ENCODE measurements at regions not wholly inside any gene's neighbourhood (a gene's known extent, or its start where the extent isn't known, plus 50 kb on each side); places are given as distances from the start of the nearest gene placed in this dataset.
"Not testable (repeated sequence)": the region's sequence is repeated elsewhere in the genome, so short reads cannot be mapped to it uniquely, and the experiment has no call there.

DNA sequence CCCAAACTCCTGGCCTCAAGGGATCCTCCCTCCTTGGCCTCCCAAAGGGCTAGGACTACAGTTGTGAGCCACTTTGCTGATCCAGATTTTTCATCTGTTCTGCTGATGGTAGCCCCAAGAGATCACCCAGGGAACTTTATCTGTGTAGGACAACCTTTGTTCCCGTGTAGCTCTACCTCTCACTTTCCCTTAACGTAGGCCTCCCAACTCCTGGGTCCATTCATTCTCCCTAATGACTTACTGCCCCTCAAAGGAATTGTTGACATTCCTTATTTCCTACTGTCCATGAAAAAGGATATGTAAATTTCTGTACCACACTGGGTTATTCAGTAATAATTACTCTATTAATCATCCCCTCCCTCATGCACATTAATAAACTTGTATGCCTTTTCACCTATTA is 51.0 kb upstream of the PHF24 start:
- no peak for DNase-seq

DNA sequence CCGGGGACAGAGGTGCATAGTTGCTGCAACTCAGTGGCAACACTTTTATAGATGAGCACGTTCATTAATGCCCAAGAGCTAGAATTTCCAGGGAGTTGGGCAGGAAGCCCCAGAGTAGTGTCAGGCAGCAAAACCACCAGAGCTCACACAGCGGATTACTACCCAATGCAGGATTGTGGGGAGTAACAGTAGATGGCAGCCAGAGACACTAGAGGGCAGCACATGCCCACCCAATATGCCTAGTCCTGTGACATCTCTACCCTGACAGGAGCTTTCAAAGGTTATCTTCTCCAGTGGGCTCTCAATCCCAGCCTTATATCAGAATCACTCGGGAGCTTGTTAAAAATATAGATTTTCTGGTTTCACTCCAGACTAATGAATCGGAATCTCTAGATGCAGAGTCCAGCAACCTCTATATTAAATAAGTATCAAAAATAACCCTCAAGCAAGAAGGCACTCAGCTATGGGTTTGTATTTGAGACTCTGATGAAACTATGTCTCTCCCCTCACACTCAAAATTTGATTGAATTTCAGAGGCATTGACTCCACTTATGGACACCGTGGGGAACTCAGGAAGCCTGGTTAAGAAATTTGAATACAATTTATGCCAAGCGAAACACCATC is 58.4 kb upstream of the PHF24 start:
- DNase-seq, result peak; percentile 56

DNA sequence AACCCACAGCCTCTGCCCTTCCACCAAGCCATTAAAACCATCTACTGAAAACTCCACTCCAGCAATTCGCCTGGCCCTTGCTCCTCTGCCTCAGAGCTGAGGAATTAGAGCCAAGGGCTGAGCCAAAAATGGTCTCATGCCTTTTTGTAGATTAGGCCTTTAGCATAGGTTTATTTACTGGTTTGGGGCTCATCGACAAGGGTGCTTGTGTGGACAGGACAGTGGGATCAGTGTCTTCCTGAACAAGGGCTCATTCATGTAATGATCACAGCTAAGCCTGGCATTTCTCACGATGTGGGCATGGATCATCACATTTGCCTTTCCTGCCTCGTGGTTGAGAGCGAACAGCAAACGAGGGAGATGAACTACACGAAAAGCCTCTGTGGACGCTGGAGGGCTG is 59.2 kb upstream of the PHF24 start:
- DNase-seq, result no peak

DNA sequence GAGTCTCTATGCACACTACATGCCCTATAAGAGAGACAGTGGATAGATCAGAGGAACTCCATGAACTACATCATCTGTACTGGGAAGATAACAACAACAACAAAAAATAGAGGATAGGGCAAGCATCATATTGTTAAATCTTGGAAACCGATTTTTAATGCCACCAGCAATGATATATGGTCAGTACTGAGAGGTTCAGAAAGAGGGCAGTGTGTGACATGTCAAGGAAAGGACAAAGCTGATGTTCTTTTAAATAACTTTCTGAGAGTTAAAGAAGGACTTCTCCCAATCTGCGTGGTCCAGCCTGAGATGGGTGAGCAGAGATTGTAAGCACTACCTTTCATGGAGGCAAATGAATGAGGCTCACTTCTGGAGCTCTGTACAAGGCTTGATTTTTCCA is 62.0 kb upstream of the PHF24 start:
- no peak for DNase-seq

DNA sequence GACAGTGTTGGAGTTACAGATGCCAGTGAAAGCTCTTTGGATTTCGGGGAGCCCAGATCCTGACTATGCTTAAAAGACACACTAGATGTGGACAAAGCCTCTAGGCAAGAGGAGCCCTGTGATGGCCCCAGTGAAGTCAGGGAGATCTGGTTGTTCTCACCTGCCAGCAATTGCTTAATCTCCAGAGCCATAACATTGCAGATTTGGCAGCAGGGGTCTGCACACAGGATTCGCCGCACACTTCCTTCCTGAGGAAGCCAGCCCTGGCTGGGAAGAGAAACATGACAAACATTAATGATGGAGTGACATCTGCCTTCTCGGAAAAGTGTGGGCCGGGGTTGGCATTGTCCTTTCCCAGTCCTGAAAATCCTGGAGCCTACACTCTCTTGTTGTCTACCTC is 65.2 kb upstream of the PHF24 start:
- no peak for DNase-seq

DNA sequence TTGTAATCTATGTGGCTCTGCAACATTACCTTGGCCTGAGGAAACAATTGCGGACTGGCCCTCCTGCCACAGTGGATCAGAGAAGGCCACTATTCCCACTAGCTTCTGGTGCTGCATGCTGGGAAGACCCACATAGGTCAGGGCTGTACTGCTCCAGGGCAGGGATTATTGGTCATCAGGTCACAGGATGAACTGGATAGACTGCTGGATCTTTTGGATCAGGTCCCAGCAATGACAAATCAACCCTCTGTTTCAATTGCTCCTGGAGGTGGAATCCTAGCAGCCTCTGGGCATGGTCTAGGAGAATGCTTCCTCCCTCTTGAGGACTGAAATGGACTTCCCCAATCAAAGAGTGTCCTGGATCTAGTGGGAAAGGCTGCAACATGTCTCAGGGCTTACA is 66.7 kb upstream of the PHF24 start:
- no peak for DNase-seq

DNA sequence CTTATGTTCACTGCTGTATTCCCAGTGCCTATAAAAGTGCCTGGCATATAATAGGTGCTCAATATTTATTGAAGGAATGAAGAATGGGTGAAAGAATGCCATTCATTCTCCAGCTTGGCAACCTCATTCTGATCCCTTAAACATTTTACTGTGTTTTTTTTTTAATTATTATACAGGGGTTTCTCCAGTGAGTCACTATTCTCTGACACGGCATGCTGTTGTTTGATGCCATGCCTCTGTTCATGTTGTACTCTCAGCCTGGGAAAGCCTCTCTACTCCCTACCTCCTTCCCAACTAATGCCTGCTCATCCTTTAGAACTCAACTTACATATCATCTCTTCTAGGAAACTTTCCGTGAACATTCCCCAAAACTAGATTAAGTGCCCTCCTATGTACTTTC is 70.2 kb upstream of the PHF24 start:
- no peak for DNase-seq

DNA sequence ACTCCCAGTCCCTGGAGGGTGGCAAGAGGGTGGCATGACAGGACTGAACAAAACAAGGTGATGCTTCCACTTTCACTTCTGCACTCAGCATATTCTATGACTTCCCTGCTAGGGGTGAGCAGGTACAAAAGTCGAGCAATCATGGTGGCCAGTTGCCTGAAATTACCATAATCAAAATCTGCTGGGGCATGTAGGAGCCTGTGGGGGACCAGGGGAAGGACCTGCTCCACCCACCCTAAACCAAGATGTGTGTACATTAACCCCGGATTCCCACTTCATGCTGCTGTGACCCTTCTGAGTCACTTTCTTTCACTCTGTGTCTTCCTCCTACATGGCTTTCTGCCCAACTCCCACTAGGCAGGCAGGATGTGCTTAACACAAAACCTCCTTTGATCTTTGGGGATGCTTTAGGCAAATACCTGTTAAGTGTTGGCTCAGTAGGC is 73.3 kb upstream of the PHF24 start:
- DNase-seq, result no peak

DNA sequence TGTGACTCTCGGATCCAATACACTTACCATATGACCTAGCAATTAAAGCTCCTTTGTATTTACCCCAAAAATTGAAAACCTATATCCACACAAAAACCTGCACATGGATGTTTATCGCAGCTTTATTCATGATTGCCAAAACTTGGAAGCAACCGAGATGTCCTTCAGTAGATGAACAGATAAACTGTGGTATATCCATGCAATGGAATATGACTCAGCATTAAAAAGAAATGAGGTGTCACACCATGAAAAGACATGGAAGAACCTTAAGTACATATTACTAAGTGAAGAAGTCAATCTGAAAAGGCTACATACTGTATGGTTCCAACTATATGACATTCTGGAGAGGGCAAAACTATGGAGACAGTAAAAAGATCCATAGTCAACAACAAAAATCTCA is 82.0 kb upstream of the PHF24 start:
- DNase-seq, result no peak

DNA sequence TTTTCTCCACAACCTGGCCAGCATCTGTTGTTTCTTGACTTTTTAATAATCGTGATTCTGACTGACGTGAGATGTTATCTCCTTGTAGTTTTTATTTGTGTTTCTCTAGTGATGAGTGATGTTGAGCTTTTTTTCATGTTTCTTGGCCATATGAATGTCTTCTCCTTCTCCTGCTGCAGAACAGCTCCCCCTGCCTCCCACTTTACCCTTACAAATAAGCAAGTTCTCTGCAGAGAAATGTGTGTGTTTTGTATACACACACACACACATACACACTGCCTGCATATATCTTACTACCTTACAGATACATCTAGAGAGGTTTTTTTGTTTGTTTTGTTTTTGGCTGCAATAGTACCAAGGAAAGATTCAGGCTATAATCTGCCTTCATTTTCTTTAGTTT is 88.7 kb upstream of the PHF24 start:
- no peak for DNase-seq

DNA sequence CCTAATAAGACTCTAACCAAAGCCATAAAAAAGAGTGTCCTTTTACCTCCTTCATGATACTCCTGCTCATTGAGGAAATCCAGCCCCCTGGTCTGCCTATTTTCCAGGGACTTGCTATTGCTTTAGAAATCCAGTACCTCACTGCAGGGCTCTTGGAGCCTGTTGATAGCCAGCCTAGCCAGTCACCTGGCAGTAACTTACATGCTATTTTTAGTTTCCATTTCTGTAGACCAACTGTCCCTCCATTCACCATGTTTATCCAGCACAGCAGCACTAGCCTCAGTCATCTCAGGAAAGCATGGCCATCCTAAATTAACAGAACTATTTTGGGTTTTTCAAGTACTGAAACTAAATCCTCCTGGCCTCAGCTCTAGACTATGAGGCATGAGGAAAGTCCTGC is 91.5 kb upstream of the PHF24 start:
- DNase-seq, result no peak

DNA sequence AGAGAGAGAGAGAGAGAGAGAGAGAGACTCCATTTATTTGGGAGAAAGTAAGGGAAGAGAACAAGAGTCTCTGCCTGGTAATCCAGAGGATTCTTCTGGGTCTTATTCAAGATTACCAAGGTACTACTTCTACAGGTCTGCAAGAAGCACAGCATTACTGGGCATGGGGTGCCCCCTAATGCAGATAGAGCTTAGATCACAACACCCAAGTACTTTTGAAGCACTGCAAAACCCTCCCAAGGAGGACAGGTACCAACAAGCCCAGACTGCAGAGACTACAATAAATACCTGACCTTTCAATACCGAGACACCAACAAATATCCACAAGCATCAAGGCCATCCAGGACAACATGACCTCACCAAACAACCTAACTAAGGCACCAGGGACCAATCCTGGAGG is 94.7 kb upstream of the PHF24 start:
- DNase-seq, result no peak

DNA sequence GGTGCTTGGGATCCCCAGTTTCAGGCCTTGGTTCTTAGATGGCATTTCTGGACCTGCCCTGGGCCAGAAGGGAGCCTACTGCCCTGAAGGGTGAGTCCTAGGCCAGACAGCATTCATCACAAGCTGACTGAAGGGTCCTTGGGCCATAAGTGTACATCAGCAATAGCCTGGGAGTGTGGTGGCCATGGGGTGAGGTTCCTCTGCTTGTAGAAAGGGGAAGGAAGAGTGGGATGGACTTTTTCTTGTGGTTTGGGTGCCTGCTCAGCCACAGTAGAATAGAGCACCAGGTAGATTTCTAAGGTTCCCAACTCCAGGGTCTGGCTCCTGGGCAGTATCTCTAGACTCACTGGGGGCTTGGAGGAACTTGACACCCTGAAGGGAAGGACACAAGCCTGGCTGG is 95.2 kb upstream of the PHF24 start:
- peak; percentile 9 for DNase-seq

DNA sequence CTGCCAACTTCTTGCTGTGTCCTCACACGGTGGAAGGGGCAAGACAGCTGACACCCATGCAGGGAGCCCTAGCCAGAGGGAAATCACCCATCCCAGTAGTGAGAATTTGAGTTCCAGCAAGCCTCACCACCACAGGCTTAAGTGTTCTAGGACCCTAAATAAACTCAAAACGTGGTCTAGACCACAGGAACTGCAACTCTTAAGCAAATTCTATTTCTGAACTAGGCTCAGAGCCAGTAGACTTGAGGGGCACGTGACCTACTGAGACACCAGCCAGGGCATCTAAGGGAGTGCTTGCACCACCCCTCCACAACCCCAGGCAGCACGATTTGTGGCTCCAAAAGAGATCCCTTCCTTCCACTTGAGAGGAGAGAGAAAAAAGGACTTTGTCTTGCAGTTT is 96.0 kb upstream of the PHF24 start:
- peak; percentile 45 for DNase-seq

DNA sequence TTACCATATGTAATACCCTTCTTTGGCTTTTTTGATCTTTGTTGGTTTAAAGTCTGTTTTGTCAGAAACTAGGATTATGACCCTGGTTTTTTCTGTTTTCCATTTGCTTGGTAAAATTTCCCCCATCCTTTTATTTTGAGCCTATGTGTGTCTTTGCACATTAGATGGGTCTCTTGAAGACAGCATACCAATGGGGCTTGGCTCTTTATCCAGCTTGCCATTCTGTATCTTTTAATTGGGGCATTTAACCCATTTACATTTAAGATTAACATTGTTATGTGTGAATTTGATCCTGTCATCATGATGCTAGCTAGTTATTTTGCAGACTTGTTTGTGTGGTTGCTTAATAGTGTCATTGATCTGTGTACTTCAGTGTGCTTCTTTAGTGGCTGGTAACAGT is 103.1 kb upstream of the PHF24 start:
- DNase-seq, result not testable (repeated sequence)

DNA sequence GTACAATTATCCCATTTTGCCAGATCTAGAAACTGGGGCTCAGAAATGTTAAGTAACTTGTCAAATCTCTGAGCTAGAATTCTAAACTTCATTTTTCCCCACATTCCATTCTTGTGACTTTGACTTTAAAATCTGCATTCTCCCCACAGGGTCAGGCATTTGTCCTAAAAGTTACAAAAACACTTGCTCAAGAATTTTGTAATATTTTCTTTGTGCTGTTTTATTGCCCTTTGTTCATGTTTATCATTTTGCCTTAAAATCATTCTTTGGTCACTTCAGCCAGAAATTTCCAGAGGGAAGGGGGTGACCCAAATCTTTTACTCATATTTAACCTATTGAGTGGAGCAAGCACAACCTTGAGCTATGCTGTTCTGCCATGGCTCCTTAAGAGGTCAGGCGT is 120.1 kb upstream of the CCL21 start:
- DNase-seq, result no peak

DNA sequence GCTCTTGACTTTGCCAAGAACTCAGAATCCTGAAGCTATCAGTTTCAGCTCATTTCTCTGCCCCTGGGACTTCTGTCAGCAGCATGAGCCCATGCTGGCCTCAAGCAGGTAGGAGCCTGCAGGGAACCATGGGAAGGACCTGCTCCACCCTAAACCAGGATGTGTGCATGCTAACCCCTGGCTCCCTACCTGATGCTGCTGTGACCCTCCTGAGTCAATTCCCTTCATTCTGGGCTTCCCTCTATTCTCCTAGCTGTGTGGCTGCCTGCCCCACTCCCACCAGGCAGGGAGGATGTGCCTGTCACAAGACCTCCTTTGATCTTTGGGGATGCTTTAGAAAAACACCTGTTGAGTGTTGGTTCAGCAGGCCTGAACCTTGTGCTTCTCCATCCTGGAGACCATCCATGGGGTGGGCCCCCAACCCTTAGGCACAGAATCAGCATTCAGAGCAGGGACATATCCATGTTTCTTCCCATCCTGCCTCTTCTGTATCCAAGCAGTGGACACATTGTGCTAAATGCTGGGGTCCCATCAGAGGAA is 117.1 kb upstream of the CCL21 start:
- DNase-seq, result no peak

DNA sequence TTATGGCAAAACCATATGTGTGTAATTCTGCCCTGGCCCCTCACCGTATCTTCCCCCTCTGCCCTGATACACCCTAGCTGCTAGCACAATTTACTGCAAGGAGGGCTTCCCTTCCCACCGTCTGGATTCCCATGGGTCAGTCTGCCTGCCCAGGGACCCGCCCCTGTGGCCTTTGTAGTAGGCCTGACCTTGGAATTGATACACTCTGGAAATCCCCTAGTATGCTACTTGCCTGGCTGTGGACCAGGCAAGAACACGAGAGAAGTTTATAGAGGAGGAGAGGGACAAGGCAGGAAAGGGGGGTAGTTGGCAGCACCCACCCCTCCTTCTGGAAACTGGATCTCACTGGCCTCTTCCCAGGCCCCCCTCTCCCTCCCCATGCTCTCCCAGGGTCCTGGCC is 115.8 kb upstream of the CCL21 start:
- DNase-seq, result no peak

DNA sequence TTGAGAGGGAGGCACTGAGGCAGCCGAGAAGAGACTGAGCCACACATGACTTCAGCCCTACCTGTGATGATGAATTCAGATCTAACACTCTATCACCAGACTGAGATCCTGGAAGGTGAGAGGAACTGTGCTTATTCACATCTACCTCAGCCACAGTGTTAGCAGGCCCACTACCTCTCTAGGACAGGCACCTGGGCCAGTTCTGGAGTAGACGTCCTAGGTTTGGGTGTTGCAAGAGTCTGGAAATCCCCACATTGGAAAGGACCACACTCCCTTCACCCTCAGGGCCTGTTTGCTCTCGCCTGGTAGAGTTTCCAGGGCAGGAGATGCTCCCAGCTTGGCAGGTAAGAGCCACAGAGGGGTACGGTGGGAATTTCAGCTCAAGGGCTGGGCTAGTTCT is 113.8 kb upstream of the CCL21 start:
- DNase-seq, result no peak

DNA sequence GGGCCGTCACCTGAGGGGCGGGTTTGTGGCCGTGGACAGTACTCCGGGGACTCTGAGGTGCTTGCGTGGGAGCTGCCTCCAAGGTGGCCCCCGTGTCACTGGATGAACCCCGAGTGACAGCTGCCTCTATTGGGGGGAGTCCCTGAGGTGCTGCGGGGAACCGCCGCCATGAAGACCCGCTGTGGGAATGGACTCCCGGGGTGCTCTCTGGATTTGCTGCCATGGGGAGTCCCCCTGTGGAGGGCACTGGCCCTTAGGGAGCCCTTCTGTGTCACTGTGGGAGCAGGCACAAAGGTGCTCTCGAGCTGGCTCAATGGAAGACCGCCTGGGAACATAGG is 100.2 kb upstream of the CCL21 start:
- DNase-seq, result no peak

DNA sequence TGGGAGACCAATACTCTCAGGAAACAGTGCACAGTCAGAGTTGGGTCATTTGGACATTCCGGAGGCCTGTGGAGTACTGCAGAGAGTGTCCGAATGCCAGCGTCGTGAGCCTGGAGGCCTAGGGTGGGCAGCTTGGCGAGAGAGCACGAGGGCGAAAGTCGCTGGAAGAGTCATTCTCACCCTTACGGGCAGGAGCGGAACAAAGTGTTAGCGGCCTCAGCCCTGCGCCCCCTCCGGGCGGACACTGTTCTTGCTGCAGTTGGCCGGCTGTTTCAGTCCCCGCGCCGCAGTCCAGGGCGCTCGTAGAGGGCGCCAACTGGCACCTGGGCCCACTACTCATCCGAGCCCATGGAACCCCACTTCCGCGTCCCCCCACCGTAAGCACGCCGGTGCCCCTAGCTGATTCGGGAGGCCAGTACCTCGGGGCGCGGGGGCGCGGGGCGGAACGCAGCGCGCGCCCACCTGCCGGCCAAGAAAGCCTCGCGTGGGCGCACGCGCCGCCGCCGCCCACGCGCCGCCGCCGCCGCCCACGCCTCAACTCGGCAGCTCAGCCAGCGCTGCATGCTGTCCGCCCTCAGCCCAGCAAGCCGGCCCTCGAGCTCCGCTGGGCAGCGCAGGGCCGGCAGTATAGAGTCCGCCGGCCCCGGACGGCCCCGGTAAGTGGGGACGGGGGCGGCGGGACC is 99.7 kb upstream of the CCL21 start:
- DNase-seq, result no peak

DNA sequence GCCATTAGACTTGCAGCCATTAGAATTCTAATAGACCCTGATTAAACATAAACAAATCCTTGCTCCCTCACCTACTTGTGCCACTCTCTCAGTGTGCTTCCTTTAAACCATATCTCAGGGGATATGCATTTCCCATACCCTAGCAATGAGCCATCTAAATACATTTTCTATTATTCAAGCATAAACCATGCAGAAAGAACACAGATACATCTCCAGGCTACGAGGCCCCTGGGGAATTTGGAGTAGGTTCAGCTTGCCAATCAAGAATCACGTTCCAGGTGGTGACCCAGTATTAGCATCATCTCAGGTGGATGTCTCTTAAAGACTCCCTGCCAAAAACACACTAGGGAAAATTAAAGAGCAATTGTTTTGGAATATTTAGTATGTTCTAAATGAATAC is 93.0 kb upstream of the CCL21 start:
- DNase-seq, result no peak

DNA sequence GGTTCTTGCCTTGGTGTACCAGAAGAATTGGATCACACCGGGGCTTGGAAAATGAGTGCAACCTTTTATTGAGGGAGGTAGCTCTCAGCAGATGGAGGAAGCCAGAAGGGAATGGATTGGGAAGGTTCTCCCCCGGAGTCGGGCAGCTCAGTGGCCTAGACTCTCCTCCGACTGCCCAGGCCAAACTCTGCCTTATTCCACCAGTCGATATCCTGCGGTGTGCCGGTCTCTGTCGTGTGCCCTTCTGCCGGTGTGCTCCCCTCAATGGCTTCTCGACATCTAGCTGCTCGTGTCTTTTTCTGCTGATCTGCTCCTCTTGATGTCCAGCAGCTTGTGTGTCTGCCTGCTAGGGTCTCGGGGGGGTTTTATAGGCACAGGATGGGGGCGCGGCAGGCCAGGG is 87.4 kb upstream of the CCL21 start:
- no peak for DNase-seq

DNA sequence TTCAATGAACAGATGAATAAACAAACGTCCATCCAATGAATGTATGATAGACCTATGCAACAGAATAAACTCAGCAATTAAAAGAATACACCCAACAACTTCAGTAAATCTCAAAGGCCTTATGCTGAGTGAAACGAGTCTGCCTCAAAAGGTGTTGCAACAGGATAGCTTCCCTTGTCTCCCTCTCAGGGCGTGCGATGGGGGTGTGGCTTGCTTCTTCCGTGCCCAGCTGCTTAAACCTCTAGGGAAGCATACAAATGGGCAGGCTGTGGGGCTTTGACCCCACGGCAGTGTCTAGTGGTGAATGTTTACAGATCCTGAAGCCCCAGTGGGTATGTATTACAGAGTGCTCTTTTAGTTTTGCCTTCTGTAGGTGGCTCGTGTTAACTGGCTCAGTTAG is 87.0 kb upstream of the CCL21 start:
- DNase-seq, result no peak

DNA sequence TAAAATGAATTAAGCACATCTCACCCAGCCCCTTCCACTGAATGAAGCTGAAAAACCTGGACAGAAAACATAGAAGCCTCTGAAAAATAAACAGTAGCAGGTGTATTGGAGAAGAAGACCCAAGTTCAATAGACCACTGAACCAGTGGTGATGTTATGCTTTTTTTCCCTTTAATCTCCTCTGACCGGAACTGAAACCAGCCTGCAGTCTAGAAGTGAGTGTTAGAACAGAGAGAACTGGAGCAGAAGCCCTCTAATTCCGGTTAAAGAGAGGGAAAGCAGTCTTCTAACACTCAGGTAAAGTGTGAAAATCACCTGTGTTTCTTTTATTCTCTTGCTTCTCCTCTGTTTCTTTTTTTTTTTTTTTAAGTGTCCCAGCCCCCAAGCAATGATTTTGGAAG is 83.5 kb upstream of the CCL21 start:
- no peak for DNase-seq

Data from KG1 (cell line).